ENCODE measurements at regions not wholly inside any gene's neighbourhood (a gene's known extent, or its start where the extent isn't known, plus 50 kb on each side); places are given as distances from the start of the nearest gene placed in this dataset.
"Not testable (repeated sequence)": the region's sequence is repeated elsewhere in the genome, so short reads cannot be mapped to it uniquely, and the experiment has no call there.

DNA sequence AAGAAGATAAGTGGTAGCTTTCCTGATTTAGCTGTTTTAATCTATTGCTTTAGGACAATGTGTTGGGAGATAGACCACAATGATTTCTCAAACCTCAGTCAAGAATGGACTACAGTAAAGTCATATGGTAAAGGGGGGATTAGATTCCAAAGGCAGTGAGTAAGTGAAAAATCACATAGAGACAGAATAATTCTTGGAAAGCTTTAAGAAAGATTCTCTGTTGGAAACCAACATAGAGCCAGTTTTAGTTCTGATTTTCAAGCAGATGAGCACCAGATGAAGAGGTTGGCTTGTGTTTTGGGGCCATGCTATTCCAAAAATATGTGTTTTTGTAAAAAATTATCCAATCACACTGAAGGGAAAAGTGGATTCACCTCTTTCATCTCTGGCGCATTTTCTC, 256.8 kb upstream of the RPS23 start:
- peak in 1 of 2 experiments; percentile 48 for DNase-seq

DNA sequence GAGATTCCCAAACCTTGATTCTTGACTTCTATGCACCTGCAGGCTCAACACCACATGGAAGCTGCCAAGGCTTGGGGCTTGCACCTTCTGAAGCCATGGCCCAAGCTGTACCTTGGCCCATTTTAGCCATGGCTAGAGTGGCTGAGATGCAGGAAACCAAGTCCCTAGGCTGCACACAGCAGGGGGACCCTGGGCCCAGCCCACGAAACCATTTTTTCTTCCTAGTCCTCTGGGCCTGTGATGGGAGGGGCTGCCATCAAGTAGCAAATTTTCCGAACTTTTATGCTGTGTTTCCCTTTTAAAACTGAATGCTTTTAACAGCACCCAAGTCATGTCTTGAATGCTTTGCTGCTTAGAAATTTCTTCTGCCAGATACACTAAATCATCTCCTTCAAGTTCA, 253.9 kb upstream of the RPS23 start:
- DNase-seq = not testable (repeated sequence)

DNA sequence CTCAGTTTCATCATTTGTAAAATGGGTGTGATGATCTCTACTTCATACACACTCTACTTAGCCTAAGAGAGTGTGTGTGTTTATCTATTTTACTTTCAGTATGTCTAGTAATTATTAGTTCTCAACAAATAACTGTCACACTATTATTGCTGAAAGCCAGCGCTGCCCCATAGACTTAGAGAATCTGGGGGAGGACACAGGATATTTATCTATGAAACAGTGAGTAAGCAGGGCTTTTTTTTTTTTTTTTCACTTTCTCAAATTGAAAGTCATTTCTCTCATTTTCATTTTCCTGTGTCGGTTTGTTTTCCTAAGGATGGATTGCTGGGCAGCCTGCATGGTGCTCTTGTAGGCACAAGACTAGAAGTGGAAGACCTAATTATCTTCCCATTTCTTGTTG, 248.4 kb upstream of the RPS23 start:
- DNase-seq = no peak

DNA sequence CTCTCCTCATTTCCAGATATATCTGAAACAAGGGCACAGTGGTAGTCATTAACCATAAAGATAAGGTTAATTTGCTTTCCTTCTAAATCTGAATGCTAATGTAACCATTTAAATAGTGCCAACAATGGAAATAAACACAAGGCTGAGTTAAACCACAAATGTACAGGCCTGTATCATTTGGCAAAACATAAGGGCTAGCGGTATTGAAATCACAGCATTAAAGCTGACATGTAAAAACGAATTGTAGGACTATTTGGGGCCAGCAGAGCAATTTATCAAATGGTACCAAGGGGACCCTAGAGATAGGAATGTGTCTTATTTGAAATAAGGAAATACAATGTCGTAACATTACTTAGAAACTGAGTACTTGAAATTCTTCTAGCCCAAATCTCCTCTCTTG, 247.5 kb upstream of the RPS23 start:
- no peak for DNase-seq

DNA sequence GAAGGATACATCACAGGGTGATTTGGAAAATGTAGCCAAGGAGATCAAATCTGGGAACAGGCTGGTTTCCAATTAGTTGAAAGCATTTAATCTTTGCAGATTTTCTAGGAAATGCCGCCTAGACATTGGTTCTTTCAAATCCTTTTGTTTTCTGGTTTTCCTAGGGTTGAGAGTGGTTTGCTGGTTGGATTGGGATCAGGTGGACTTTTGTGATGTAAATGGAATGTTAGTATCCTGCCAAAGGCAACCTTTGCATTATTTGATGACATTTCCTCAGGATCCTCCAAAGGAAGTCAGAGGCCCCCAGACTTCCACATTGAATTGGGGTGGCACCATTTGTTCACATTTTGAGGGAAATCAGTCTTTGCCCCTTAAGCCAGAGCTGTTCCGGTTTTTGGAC, 245.5 kb upstream of the RPS23 start:
- DNase-seq = no peak

DNA sequence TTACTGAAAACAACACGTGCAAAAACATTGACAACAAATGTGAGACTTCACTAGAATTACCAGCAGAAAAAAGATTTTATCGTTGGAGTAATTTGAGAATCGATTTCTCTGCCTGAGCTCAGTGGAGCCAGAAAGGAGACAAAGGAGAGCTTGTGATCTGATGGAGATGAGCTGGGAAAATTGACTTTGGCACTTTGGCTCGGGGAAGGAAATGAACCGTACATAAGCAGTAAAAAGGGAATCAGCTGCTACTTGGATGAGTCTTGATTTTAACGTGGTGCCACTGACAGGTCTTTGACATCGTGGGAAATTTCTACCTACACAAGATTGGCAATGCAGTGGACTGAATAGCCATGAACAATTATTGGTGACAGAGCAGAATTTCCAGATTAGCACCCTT, 244.7 kb upstream of the RPS23 start:
- peak; percentile 61 to 73 for DNase-seq

DNA sequence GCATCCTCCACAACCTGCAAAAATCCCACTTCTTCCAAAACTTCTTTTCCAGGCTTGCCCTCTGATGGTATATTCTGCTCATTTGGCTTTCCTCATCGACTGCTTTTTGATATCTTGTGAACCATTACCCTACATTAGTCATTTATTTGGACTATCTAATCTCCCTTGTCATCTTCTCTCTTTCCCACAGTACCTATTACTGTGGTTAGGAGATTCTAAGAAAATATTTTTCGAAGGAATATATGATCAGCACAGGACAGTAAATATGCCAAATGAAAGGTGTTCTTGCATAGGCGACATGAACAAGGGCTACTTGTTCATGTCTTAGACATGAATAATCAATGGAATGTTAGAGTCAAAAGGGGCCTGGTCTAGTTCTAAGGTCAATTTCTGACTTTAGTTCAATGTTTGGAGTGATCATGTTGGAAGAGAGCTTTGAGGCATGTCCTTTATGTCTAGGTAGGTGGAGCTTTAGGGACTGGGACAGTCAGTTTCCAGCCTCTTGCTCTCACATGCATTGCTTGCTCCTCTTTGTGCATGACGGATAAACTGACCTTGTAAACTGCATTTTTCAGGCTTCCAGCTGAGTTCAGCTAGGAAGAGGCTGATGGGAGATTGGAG, 243.4 kb upstream of the RPS23 start:
- no peak for DNase-seq

DNA sequence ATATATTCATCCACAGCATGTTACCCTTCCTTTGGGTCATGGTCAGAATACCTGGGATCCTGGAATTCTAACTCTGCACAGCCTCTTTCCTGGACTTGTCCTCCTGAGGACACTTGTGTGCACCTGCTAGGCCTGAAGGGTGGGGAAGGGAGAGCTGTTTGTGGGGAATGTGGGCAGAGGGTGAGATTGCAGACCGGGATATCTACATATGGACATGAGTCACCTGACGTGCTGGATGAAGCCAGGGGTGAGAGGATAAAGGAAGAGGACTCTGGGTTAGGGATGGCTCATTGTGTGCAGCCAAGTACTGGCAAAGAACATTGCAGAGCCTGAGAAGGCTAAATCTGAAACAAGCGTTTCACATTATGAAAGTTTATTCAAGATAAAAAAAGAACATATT, 241.4 kb upstream of the RPS23 start:
- no peak for DNase-seq

DNA sequence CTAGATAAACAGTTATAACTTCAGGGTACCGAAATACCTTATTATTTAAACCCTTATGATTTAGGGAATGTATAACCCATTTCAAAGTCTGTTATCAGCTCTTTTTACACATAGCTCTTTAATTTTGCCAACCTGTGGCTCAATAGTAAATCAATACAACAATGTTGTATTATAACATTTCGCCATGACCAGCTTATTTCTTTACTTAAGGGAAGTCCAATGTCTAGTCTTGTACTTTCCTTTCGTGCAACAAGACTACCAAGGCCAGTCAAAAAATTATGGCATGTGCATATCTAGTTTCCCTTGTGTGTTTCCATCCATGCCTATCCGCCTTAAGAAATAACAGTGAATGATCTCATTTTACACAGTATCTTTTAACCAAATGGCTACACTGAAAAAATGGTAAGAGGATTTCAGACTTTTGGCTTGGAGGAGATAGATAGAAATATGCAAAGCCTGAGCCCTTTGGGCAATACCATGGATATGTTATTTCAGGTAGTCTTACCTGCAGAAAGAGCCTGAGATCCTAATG, 239.5 kb upstream of the RPS23 start:
- DNase-seq = no peak

DNA sequence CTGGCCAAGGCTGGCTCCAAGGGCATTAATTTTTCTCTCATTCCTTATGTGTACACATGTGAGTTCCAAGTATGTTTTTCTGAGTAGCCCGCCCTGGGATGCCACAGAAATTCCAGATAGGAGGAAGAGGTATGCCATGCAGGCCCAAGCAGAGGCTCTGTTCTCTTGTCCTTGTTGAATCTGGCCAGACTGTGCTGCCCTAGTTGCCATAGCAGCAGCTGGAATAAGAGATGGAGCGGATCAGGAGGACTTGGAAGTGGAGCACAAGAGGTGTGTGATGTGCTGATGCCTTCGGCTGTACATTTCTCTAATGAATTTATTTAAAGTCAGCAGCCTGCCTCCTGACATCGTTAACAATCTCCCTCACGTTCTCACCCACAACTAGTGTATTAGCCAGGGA, 235.6 kb upstream of the RPS23 start:
- DNase-seq = no peak

DNA sequence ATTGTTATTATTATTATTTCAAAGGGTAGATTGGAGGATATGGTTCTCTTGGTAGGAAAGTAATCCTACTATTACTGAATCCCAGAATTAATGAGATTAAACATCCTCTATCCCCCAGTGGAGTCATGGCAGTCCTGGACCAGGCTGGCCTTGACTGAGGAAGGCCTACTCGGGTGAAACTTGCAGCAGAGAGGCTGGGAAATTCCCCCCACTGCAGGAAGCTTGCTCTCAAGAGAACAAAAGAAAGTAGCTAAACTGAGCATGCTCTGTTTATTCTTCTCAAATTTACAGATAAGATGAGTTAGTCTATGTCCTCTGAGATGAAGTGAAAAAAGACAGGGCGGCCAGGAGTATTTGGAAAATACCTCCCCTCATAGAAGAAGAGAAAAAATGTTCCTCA, 233.9 kb upstream of the RPS23 start:
- DNase-seq = no peak

DNA sequence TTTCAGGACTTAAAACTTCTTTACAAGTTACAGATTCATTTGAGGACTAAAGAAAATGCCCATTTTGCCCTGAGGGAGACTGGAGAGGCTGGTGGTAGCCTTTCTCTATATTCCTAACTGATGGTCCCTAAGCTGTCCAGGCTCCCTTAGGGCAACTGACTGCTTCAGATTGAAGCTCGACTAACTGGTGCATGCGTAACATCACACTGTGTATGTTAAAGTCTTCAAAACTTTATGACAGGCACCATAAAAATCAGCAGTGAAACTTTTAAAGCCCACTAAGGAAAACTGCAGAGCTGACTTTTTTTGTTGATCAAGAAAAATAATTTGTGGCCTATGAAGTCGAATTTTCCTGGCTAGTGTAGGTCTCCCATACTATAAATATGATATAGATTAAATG, 233.0 kb upstream of the RPS23 start:
- DNase-seq = no peak

DNA sequence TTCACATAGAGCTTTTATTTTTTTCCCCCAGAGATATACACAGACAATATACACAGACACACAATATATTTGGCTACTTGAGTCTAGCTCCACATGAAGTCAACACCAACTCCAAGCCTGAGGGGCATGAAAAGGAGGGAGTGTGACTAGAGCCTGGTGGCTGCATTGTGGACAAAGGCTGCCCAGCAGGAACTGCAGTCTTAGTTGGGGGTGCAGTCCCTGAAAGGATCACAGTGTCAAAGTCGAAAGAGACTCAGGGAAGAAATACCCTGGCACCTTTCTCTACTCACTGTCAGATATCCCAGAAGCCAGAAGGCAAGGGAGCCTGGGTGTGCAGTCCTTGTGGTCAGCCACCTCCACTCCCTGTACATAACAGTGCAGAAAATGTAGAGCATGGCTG, 231.6 kb upstream of the RPS23 start:
- DNase-seq = no peak

DNA sequence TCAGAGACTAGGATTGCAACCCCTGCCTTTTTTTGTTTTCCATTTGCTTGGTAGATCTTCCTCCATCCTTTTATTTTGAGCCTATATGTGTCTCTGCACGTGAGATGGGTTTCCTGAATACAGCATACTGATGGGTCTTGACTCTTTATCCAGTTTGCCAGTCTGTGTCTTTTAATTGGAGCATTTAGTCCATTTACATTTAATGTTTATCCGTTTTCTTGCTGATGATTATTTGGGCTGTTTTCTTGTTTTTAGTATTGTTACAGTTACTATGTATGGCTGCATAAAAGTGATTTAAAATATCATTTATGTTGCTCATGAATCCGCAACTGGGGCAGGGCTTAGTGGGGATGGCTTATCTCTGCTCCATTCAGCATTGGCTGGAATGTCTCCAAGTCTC, 228.2 kb upstream of the RPS23 start:
- DNase-seq = peak in 1 of 2 experiments; percentile 19

DNA sequence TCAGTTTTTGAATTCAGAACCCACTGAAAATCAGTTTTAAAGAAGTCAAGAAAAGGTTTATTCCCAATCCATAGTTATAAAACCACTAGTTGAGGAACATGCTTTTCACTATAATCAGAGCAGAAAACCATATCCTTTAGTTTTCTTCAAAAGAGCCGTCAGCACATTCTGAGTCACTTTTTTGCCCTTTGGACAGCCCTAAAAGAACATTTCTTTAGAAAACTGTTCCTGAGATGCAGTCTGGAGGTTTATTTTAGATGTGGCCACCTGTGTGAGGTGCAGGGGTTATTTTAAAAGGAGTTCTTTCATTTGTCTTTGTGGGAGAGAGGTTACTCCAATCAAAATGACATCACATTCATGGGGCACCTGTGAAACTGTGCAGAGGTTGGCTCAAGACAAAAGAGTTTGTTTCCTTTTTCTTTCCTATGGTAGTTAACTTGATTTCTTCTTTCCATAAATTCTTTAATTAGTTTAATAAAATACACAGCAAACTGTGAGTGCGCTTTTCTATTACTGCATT, 221.6 kb upstream of the RPS23 start:
- no peak for DNase-seq

DNA sequence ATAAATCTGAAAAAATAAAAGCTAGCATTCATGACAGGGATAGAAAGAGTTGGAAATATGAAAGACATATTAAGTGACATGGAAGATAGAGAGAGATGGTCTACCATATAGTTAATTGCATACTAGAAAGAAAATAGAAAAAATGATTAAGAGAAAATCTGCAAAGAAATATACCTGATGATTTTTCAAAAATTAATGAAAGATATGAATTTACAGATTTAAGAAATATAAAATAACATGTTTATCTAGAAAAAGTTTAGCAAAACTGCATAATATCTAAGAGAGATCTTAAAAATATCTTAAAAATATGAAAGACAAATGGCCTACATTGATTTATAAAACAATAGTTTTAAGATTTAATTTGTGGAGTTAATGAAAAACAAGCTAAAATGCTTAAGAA, 219.1 kb upstream of the RPS23 start:
- no peak for DNase-seq

DNA sequence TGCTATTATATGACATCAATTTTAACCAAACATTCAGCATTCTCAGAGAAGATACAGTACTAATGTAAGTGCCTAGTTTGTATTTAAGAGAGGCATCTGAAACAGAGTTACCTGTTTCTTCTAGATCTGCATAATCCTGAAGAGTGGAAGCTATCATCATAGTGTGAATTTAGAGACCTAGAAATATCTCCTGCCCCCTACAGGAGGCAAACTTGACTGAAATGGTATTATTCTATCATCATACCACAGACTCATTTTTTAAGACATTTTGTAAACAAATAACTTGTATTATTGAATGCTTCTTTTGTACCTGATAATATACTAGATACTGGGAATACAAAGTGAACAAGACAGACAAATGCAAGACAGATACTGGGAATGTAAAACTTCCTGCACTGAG, 216.8 kb upstream of the RPS23 start:
- DNase-seq = no peak

DNA sequence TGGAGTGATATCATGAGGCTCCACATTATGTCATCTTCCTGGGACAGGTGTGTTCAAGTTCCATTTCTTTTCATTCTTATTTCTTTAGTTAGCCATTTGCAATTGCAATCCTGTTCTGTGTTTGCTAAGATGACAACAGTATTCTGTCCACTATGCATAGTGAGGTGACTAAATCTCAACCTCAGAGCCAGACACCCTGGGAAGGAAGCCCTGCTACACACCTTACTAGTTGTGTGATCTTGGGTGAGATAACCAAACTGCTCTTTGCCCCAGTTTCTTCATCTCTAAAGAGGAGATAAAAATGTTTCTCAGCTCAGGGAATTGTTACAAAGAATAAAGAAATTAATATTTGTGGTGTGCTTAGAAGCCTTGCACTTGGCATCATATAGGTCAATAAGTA, 215.1 kb upstream of the RPS23 start:
- DNase-seq = no peak

DNA sequence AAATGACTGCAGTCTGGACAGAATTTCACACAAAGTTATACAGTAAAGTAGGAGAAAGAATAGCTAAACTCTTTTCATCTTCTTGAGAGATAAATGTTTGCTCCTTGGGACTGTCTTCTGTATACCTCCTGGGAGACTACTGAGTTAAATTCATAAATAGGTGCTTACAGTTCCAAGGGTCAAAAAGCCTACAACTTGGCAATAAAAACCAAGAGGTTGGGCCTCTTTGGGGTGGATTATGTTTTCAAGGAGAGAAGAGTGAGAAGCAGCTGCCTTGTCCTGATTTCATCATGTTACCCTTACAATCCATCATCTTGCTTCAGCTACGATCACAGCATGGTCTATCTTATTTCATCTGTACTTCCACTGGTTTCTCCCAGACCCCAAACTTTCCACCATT, 213.2 kb upstream of the RPS23 start:
- DNase-seq = no peak

DNA sequence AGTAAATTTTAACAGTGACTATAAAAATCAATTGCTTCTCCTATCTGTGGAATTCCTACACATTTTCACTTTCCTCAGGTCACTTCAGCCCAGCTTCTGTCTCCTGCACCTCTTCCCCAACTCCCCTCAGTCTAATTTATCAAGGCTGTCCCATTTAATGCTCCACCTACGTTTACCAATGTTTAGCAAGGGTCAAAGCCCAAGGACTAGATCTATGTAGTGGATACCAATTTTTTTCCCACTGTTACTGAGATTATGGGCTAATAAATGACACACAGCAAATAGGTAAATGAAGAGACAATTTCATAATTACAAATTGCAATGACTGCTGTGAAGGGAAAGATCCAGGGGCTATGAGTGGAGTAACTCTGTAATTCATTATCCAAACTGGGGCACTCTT, 211.5 kb upstream of the RPS23 start:
- no peak for DNase-seq

DNA sequence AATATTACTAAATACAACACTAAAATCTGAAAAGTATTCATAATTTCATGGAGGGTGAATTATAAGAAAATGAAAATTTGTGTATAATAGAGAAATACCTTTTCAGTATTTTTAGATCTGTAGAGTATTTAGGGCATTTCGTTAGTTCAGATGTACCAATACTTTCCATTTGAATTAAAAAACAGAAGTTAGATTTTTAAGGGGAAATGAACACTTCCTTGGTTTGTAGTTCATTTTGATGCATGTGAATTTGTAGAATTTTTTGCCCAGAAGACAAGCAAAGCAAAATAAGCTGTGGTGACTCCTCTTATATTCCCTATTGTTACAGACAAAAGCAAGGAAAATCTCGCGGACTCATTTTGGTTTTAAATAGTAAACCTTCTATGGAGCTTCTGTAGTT, 209.0 kb upstream of the RPS23 start:
- no peak for DNase-seq

DNA sequence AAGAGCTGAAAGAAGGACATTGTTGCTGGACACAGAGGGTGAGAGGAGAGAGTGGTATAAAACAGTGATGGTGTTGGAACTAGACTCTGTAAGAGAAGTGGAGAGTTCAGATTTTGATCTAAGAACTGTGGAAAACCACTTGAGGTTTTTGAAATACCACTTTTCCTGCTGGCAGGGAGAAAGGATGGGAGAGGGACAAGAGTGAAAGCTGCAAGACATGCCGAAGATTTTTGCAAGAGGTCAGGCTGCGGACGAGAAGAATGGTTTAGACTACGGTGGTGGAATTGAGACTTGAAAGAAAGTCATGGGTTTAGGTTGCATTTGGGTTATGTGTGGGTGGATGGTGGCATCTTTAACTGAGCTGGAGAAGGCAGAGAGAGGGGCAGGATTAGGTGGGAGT, 202.2 kb upstream of the RPS23 start:
- no peak for DNase-seq

DNA sequence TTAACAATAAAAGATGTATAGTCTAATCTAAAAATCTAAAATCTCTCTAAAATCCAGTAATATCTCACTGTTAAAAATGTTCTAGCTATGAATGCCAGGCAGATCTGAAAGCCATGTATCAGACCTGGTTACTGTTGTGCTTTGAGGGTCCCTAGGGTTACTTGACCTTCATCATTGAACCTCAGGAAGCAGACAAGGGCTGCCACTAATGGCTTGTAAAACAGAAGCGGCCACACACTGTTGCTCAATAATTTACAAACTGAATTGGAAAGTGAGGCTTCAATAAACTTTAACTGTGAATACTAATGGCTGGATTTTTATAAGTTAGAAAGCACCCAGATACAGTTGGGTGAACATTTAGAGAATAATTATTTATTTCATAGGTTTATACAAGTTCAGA, 198.0 kb upstream of the RPS23 start:
- DNase-seq = no peak

DNA sequence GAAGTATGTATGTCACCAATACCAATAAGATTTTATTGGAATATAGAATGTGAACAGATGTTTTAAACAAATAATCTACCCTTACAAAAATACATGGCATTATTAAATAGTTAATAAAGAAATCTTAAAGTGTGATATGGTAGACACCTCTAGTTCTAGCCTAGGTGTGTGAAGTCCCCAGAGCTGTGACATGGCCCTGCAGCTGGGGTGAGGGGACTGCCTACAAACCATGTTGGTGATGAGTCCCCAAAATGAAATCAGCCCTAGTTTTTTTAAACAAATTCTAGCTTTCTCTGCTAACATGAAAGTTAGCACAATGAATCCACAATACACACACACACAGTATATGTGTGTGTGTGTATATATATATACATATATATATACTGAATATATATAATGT, 195.1 kb upstream of the RPS23 start:
- DNase-seq = no peak
